GM12872 (cell line): ENCODE measurements at regions not wholly inside any gene's neighbourhood (a gene's known extent, or its start where the extent isn't known, plus 50 kb on each side); places are given as distances from the start of the nearest gene placed in this dataset.

Experiments
- CTCF ChIP-seq: IDR thresholded peaks from 3 replicates; pipeline ENCODE4 v1.5.1; 2011; ENCODE audit warnings: low read depth, mild to moderate bottlenecking, low read length, moderate library complexity; ENCODE audit not compliant: insufficient read depth

GRCh38 chr1:230531103-230531502 is 105.0 kb upstream of the PGBD5 start:
- no peak for TF ChIP-seq CTCF

- no peak for TF ChIP-seq CTCF
Observed at GRCh38 chr1:230519246-230519645, 93.1 kb upstream of the PGBD5 start.

GRCh38 chr1:230518511-230518910 is 92.4 kb upstream of the PGBD5 start:
- no peak for TF ChIP-seq CTCF

- no peak for TF ChIP-seq CTCF
Observed at GRCh38 chr1:230517786-230518185, 91.7 kb upstream of the PGBD5 start.

- TF ChIP-seq CTCF = no peak
Observed at GRCh38 chr1:230517326-230517725, 91.2 kb upstream of the PGBD5 start.

- TF ChIP-seq CTCF = no peak
Observed at GRCh38 chr1:230516889-230517288, 90.8 kb upstream of the PGBD5 start.

- TF ChIP-seq CTCF = no peak
Observed at GRCh38 chr1:230515451-230516145, 89.5 kb upstream of the PGBD5 start.
